Endothelial cell of umbilical vein (primary cell): ENCODE measurements at regions not wholly inside any gene's neighbourhood (a gene's known extent, or its start where the extent isn't known, plus 50 kb on each side); places are given as distances from the start of the nearest gene placed in this dataset.

Experiments used
- BruUV-seq: library from RNA; stranded (reverse); fragments of 400-500 nt; replicated peaks from 2 replicates; lab custom pipeline; 2021; lab: Mats Ljungman, UMichigan
- CTCF ChIA-PET: fragments of 300-600, 350-600 bp; sonication (Branson Sonifier 250); formaldehyde crosslinking; loops from one replicate; lab custom pipeline; 2021; ENCODE audit warnings: antibody characterized with exemption, inconsistent platforms; lab: Charles Lee
- POLR2A ChIA-PET: fragments of 300-600, 350-600 bp; sonication (Branson Sonifier 250); formaldehyde crosslinking; loops from one replicate; lab custom pipeline; 2021; ENCODE audit warnings: antibody characterized with exemption, inconsistent platforms; lab: Charles Lee
- DNase-seq: peaks from one replicate; pipeline ENCODE4 v3.0.0-alpha.2; 2011; ENCODE audit warnings: low read depth, low spot score
- FAIRE-seq: peaks from 2 replicates; lab custom pipeline; 2011; peaks lifted over from hg19 to GRCh38; lab: Jason Lieb, UNC
- H2AFZ ChIP-seq: 2 replicates; pipeline ENCODE4 v1.6.0; 2012; ENCODE audit warnings: low read depth, low read length, control low read depth, inconsistent platforms
- H3K27ac ChIP-seq: 2 replicates; pipeline ENCODE4 v1.5.1; 2011; ENCODE audit warnings: low read depth, mild to moderate bottlenecking, control low read depth, low read length, moderate library complexity; ENCODE audit not compliant: insufficient read depth
- H3K27me3 ChIP-seq, 2 experiments: 2 replicates each; pipeline versions ENCODE4 v1.6.0 to v1.6.1; 2011; ENCODE audit warnings: low read length in 2 of 2, mixed read lengths in 1 of 2; ENCODE audit not compliant: control insufficient read depth in 2 of 2, insufficient read depth in 2 of 2
- H3K36me3 ChIP-seq, 2 experiments: 2 replicates in 1 of 2; 3 replicates in 1 of 2; pipeline ENCODE4 v1.5.1; 2011; ENCODE audit warnings: low read length in 2 of 2, mild to moderate bottlenecking in 1 of 2, moderate library complexity in 1 of 2; ENCODE audit not compliant: control insufficient read depth in 2 of 2, insufficient read depth in 2 of 2; ENCODE audit errors: extremely low read depth in 1 of 2
- H3K4me1 ChIP-seq: 3 replicates; pipeline ENCODE4 v1.5.1; 2011; ENCODE audit warnings: mild to moderate bottlenecking, low read length; ENCODE audit not compliant: control insufficient read depth, insufficient read depth; ENCODE audit errors: extremely low read depth
- H3K4me2 ChIP-seq: 2 replicates; pipeline ENCODE4 v1.6.1; 2011; ENCODE audit warnings: low read length, control low read depth, mixed read lengths; ENCODE audit not compliant: insufficient read depth
- H3K4me3 ChIP-seq, 3 experiments: fragments of 200-600 bp in 1 of 3; sonication (generic), shearing (Covaris generic) in 1 of 3; replicated peaks in 1 of 3; 2 replicates each; pipeline ENCODE4 v1.5.1; 2011 to 2016; ENCODE audit warnings: control low read depth in 3 of 3, low read length in 3 of 3, mild to moderate bottlenecking in 2 of 3, inconsistent platforms in 1 of 3, low read depth in 1 of 3, moderate library complexity in 1 of 3; ENCODE audit not compliant: insufficient read depth in 1 of 3
- H3K79me2 ChIP-seq: 2 replicates; pipeline ENCODE4 v1.6.0; 2012; ENCODE audit warnings: low read length, inconsistent platforms; ENCODE audit not compliant: control insufficient read depth, insufficient read depth
- H3K9ac ChIP-seq: replicated peaks from 2 replicates; pipeline ENCODE3; 2011; ENCODE audit warnings: low read length, control low read depth; ENCODE audit not compliant: insufficient read depth; ENCODE audit errors: extremely low read depth
- H3K9me1 ChIP-seq: replicated peaks from 3 replicates; pipeline ENCODE4 v1.6.0; 2011; ENCODE audit warnings: mild to moderate bottlenecking, low read length; ENCODE audit not compliant: control insufficient read depth, insufficient read depth; ENCODE audit errors: extremely low read depth
- H3K9me3 ChIP-seq: replicated peaks from 2 replicates; pipeline ENCODE4 v1.5.1; 2012; ENCODE audit warnings: low read length, inconsistent platforms; ENCODE audit not compliant: control insufficient read depth, insufficient read depth
- H4K20me1 ChIP-seq: replicated peaks from 2 replicates; pipeline ENCODE3; 2011; ENCODE audit warnings: mild to moderate bottlenecking, low read length; ENCODE audit not compliant: control insufficient read depth, insufficient read depth; ENCODE audit errors: extremely low read depth
- CTCF ChIP-seq, 2 donors: IDR thresholded peaks; 1 replicate in 1 of 2; 2 replicates in 1 of 2; pipeline ENCODE4 v1.5.1; 2011; ENCODE audit warnings: low read length in 2 of 2, mild to moderate bottlenecking in 2 of 2, moderate library complexity in 2 of 2, control low read depth in 1 of 2, inconsistent platforms in 1 of 2, low read depth in 1 of 2; ENCODE audit not compliant: insufficient read depth in 1 of 2; ENCODE audit errors: extremely low read depth in 1 of 2
- EZH2 ChIP-seq: IDR thresholded peaks from 2 replicates; pipeline ENCODE4 v1.6.1; 2012; ENCODE audit warnings: borderline replicate concordance, low read depth, mild to moderate bottlenecking, moderate library complexity, low read length, inconsistent platforms; ENCODE audit not compliant: severe bottlenecking
- FOS ChIP-seq: IDR thresholded peaks from 2 replicates; pipeline ENCODE4 v1.6.1; 2011; ENCODE audit warnings: mild to moderate bottlenecking, low read length, moderate library complexity, borderline replicate concordance; ENCODE audit not compliant: insufficient read depth
- GATA2 ChIP-seq: IDR thresholded peaks from 2 replicates; pipeline ENCODE4 v1.7.0; 2011; ENCODE audit warnings: low read depth, mild to moderate bottlenecking, moderate library complexity, mixed read lengths, low read length; ENCODE audit not compliant: insufficient read length, insufficient read depth
- JUN ChIP-seq: IDR thresholded peaks from 2 replicates; pipeline ENCODE4 v1.6.1; 2011; ENCODE audit warnings: borderline replicate concordance, low read depth; ENCODE audit not compliant: insufficient read length, insufficient read depth
- MAX ChIP-seq: IDR thresholded peaks from 2 replicates; pipeline ENCODE4 v1.6.1; 2011; ENCODE audit not compliant: insufficient read depth, insufficient read length
- MYC ChIP-seq: IDR thresholded peaks from one replicate; pipeline ENCODE4 v1.6.1; 2011; ENCODE audit warnings: mild to moderate bottlenecking, low read depth, low read length
- POLR2A ChIP-seq: IDR thresholded peaks from 2 replicates; pipeline ENCODE4 v1.6.1; 2012; ENCODE audit warnings: low read depth, mild to moderate bottlenecking, control low read depth, low read length
- POLR2AphosphoS5 ChIP-seq: IDR thresholded peaks from 2 replicates; pipeline ENCODE4 v1.6.1; 2012; ENCODE audit warnings: low read depth, mild to moderate bottlenecking, control low read depth, low read length, moderate library complexity; ENCODE audit not compliant: insufficient read depth
- dilution Hi-C: fragments of 300-500 bp; cut with MboI; formaldehyde crosslinking; loops from one replicate; pipeline ENCODE4 v1.15.0; 2019; ENCODE audit warnings: low sequenced_read_pairs; ENCODE audit not compliant: extremely low pct_ligation_motif_present
- intact Hi-C: fragments of 100-400 bp; cut with micrococcal nuclease; formaldehyde crosslinking; loops from one replicate; pipeline ENCODE4 v1.10.0; 2022

- FAIRE-seq: no peak
- CTCF ChIA-PET: no interaction called here
- dilution Hi-C loops: no loop called here
Measured at GRCh38 chr21:41641510-41641815, 125.4 kb downstream of the RIPK4 start.

DNA sequence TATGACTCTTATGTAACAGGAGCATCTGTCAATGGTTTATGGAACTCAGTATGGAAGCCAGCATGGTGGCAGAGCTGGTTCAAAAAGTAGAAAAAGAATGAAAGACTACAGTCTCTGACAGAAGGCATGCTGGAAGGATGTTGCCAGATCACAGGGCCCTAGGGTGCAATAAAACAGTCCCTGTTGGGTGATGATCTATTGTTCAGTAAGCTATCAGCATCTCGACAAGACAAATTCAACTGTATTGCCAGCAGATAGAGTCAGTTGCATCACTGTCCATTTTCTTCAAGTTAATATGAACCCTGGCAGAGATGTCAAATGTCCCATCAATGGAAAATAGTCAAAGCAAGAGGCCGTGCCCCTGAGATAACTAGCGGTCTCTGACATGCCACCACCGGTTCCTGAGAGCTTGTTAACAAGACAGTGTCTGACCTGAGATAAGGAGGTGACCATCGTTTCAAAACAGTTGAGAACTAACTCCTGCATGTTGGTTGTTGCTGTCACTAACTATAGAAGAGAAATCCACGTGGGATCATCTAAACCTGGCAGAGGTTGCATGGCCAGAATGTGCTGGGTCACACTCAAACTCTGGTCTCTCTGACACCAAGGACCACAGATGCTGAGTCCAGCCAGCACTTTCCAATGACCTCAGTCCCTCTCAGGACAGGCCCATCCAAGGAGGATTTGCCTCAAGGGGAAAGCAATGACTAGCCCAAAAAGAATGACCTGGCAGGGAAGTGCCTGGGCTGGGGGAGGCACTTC lies 125.9 kb downstream of the RIPK4 start:
- H3K9me3 ChIP-seq: no peaks in the 10 kb centered on the region
- no peak overlapping the region for H3K9ac ChIP-seq
- no peak overlapping the region for H3K27ac ChIP-seq
- H2AFZ ChIP-seq: no peak overlapping the region
- H3K36me3 ChIP-seq: no peaks in the 10 kb centered on the region
- no TSS peak for BruUV-seq
- H3K27me3 ChIP-seq: no peaks in the 10 kb centered on the region
- H3K4me2 ChIP-seq: no peak overlapping the region
- no peak for TF ChIP-seq POLR2AphosphoS5
- TF ChIP-seq FOS: no peak
- TF ChIP-seq POLR2A: no peak
- no peak for TF ChIP-seq MAX
- no peak for TF ChIP-seq MYC
- TF ChIP-seq JUN: no peak
- no peak for TF ChIP-seq EZH2
- no peak for TF ChIP-seq CTCF (IDR thresholded peaks at IDR 0.05; ENCODE audit: extremely low read depth in 1 of 2, insufficient read depth in 1 of 2, low read depth in 1 of 2, low read length in 2 of 2)
- no peak for TF ChIP-seq GATA2
- H4K20me1 ChIP-seq: no peaks in the 10 kb centered on the region
- POLR2A ChIA-PET: no interaction called here
- H3K4me1 ChIP-seq: peaks cover 7% of the 10 kb centered on the region
- FAIRE-seq: peak; percentile 8
- no peak for DNase-seq
- H3K79me2 ChIP-seq: no peaks in the 10 kb centered on the region
- H3K4me3 ChIP-seq: no peak overlapping the region
- H3K9me1 ChIP-seq: no peaks in the 10 kb centered on the region
- CTCF ChIA-PET: no interaction called here
- dilution Hi-C loops: no loop called here
- intact Hi-C loops: no loop called here

More at GRCh38 chr21:41641510-41641815, 125.4 kb downstream of the RIPK4 start:
- Histone ChIP-seq H3K9ac (no peak overlapping the region), H3K9me1 (no peaks in the 10 kb centered on the region), H3K27ac (no peak overlapping the region), H3K4me1 (peaks cover 7% of the 10 kb centered on the region), H3K79me2 (no peaks in the 10 kb centered on the region), H2AFZ (peak overlapping the region; percentile 78), H3K4me2 (no peak overlapping the region), H3K36me3 (no peaks in the 10 kb centered on the region), H4K20me1 (no peaks in the 10 kb centered on the region), H3K9me3 (no peaks in the 10 kb centered on the region), H3K4me3 (no peak overlapping the region), H3K27me3 (no peaks in the 10 kb centered on the region)
- no TSS peak for BruUV-seq
- no peak for DNase-seq
- POLR2A ChIA-PET: no interaction called here
- TF ChIP-seq POLR2A: no peak
- no peak for TF ChIP-seq POLR2AphosphoS5
- TF ChIP-seq JUN: no peak
- intact Hi-C loops: no loop called here
